RPMI8226 (cell line): ENCODE measurements at regions not wholly inside any gene's neighbourhood (a gene's known extent, or its start where the extent isn't known, plus 50 kb on each side); places are given as distances from the start of the nearest gene placed in this dataset.
"Not testable (repeated sequence)": the region's sequence is repeated elsewhere in the genome, so short reads cannot be mapped to it uniquely, and the experiment has no call there.

ENCODE experiments used
- DNase-seq: peaks from one replicate; pipeline ENCODE4 v3.0.0-alpha.2; 2015

DNA sequence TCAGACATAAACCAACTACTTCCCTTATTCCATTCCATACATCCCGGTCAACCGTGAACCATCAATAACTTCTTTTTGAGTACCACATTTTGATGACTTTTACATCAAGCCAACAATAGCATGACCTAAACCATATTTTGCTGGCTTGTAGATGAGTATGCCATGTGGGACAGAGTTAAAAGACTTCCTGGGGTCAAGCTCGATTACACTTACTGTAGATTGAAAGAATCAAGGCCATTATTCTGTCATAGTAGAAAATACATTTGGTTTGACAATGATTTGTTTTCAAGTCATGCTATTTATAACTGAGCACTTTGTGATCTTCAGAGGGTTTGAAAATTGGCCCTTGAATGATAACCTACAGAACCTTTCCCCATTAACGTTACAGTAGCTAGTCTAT is 1086.9 kb upstream of the PCDH20 start:
- no peak for DNase-seq

- no peak for DNase-seq
Observed at GRCh38 chr13:62489731-62490130, 1074.1 kb upstream of the PCDH20 start.

DNA sequence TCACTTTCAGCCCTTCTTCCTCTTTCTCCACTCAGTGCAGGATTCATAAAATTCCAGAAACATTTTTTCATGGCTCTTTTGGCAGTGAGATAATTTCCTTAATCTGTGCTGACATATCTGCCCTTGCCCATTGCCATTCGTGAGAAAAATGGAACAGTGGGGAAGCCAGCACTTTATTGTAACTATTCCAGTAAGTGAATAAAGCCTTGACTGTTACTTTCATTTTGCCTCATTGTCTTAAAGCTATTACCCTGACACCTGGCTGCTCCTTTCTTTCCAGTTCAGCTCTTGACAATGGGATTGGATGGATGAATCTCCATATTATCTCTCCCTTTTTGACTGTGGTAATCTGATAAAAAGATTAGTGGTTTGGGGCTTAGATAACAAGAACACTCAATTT is 1068.1 kb upstream of the PCDH20 start:
- no peak for DNase-seq

- no peak for DNase-seq
Observed at GRCh38 chr13:62482351-62482750, 1066.7 kb upstream of the PCDH20 start.

DNA sequence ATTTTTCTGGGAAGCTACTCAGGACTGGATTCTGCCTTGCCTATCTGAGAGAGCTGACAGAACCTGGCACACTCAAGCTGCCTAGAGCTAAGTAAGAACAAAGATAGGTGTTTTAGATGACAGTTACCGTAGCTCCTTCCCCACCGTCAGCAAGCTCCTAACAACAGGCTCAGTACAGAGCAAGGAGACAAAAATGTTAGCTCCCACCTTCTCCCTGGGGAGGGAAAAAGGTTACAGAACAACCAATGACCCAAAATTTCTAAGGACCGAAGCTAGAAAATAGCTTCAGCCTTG is 1058.2 kb upstream of the PCDH20 start:
- DNase-seq: no peak

GRCh38 chr13:62473190-62473943 is 1057.7 kb upstream of the PCDH20 start:
- DNase-seq: no peak

DNA sequence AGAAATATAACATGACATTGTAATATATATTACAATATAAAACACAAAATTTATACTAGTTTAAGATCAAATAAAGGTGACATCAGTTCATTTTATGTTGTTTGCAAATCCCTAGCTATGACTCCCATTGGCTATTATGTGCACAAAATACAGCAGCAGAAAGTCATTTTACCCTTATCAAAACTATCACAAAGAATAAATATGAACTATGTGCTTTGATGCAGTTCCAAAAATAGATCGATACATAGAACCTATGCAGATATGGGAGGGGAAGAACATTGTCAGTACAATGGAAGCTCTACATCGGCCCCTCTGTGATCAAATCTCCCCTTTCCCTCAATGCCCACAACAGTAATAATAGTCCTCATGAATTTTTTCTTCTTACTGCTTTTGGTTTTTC is 1038.1 kb upstream of the PCDH20 start:
- no peak for DNase-seq

- DNase-seq: no peak
Observed at GRCh38 chr13:62450759-62451158, 1035.1 kb upstream of the PCDH20 start.

DNA sequence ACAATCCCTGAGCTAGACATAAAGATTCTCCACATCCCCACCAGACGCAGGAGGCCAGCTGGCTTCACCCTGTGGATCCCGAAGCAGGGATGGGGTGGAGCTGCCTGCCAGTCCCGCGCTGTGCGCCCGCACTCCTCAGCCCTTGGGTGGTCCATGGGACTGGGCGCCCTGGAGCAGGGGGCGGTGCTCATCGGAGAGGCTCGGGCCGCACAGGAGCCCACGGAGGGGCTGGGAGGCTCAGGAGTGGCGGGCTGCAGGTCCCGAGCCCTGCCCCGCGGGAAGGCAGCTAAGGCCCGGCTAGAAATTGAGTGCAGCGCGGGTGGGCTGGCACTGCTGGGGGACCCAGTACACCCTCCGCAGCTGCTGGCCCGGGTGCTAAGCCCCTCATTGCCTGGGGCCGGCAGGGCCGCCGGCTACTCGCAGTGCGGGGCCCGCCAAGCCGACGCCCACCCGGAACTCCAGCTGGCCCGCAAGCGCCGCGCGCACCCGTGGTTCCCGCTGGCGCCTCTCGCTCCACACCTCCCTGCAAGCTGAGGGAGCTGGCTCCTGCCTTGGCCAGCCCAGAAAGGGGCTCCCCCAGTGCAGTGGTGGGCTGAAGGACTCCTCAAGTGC is 1032.2 kb upstream of the PCDH20 start:
- not testable (repeated sequence) for DNase-seq

DNA sequence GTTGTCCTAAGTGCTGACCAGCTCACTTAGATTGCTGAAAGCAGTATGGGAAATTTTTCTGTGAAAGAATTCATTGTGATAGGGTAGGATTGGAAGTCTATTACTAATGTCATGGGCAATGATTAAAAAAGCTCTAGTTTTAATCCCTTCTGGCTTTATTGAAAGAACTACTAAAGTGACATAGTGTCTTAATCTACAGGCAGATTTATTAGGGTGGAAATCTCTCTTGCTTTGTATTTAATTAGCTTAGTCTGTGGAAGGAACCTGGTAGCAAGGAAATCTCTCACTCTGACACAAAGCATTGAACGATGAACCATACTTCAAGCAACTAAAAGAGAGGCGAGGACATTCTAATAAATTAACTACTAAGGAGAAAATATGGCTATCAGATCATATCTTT is 1029.2 kb upstream of the PCDH20 start:
- no peak for DNase-seq

DNA sequence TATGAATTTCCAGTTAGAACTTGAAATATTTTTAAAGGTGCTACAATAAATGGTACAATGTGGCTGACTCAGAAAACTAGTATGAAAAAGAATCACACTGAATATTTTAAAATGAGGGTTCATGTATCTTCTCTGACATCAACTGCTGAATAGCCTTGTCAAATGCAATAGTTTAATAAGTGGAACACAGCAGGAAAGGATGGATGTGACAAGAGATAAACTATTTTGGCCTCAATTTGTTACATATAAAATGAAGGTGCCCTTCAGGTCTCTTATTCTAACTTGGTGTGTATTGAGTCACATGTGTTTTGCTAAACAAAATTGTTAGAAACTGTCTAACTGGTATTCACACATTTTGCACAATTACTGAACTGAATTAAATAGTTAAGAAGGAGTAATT is 1018.4 kb upstream of the PCDH20 start:
- DNase-seq: no peak

GRCh38 chr13:62433660-62434059 is 1018.0 kb upstream of the PCDH20 start:
- no peak for DNase-seq

DNA sequence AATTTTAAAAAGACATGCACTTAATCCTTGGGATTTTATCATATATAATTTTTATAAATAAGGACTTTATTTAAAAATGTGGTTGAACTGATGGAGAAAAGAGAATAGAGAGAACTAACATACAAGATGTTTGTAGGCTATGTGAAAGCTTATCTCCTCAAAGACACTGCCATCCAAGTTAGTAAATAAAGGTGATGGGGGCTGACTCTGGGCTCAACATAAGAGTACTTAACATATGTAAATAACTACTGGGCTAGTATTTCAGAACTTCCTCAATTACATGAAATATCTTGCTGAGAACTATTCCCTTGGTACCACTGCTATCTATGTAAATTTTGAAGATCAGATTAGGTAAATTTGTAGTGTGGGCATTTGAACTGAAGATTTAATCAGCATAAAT is 1017.3 kb upstream of the PCDH20 start:
- no peak for DNase-seq

GRCh38 chr13:62432295-62432694 is 1016.6 kb upstream of the PCDH20 start:
- no peak for DNase-seq

DNA sequence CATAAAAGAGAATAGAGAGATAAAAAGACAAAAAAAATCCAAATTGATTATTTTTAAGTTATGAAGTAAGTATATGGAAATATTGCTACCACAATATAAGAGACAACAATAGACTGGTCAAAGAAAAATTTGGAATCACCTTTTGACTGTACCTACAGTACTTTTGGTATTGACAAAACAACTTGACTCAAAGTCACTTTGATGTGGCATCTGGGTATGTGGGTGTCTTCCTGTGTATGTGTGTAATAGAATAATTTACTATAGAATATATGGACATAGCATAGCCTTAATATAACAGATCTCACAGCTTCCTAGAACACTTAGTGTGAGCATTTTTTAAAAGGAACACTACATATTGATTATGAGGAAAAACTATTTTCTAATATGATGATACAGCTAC is 1016.2 kb upstream of the PCDH20 start:
- no peak for DNase-seq

DNA sequence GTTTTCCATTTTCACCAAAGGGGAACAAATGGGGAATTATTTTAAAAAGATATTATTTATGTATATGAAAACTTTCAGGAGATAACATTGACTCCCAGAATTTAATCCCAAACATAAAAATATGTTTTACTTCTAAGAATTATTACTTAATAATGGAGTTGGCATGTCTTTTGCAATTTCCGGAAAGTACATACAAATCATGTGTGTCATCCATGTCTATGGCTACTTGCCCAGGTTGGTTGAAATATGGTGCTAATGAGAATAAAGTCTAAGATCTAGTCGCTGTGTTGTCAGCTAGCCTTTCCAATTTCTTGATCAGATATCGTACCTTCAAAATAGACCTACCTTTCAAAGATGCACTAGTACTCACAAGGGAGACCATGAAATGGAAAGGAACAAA is 1003.2 kb upstream of the PCDH20 start:
- DNase-seq: no peak

- DNase-seq: no peak
Observed at GRCh38 chr13:62418376-62418775, 1002.7 kb upstream of the PCDH20 start.

GRCh38 chr13:62407871-62408270 is 992.2 kb upstream of the PCDH20 start:
- no peak for DNase-seq

DNA sequence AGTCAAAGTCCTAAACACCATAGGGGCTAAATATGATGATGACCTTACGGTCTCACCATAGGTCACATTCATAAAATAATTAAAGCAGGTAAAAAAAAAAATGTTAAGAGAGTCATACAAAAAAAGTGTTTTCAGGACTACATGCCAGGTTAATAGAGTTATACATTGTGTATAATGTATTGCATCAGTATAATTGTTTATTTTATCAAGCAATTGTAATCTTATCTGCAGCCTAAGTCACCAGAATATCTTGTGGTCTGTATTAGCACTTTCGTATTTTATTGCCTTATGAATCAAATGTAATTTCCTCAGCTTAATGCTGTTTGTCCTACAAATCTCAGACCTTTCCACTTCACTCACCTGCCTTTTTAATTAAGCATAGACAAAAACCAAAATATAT is 972.9 kb upstream of the PCDH20 start:
- DNase-seq: no peak

DNA sequence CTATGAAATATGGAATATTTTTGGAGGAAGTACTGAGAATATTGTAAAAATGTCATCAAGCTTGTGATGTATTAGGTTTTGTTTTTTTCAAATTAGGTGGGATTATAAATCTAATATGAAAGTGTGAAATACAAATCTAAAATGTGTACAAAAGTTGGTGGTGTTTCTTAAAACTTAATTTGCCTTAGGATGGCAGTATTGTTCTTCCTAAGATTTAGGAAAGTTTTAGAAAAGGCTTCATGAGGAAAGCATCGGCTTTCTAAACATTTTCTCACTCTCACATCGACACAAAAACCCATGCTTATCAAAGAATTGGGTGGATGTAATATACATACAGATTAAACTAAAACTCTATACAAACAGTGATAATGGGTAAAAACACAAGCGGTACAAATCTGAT is 972.0 kb upstream of the PCDH20 start:
- no peak for DNase-seq

DNA sequence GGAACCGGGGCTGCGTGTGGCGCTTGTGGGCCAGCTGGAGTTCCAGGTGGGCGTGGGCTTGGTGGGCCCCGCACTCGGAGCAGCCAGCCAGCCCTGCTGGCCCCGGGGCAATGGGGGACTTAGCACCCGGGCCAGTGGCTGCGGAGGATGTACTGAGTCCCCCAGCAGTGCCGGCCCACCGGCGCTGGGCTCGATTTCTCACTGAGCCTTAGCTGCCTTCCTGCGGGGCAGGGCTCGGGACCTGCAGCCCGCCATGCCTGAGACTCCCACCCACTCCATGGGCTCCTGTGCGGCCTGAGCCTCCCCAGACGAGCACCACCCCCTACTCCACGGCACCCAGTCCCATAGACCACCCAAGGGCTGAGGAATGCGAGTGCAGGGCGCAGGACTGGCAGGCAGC is 963.6 kb upstream of the PCDH20 start:
- DNase-seq: not testable (repeated sequence)

- no peak for DNase-seq
Observed at GRCh38 chr13:62377838-62378237, 962.2 kb upstream of the PCDH20 start.

DNA sequence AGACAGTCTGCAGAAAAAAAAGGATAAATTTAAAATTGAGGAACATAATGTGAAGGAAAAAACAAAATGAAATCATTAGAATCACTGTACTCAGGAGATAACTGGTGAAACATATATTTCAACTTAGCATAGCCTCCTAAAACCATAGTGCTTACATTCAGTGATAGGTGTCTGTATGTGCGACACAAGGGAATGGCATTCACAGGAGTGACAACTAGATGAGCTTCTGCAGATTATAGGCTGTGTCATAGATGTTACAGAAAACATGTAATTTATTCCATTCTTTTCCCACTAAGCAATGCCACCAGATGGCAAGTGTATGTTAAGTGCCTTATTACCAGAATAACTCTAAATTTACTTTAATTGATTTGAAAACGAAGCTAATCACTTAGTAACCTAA is 960.0 kb upstream of the PCDH20 start:
- DNase-seq: no peak

DNA sequence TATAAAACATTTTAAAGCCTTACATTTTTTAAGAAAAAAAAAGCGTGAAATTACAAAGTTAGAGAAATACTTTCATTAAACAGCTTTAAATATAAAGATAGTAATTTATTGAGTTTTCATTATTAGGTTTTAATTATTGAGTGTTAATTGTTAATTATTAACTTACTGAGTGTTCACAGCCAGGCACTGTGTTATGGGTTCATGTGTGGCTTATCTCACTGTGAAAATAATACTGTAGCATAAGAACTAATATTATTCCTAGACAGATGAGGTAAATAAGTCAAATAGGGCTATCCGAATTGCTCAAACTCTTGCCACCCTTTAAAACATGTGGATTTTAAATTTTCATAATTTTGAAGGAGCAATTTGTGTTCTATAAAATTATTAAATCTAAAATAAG is 956.1 kb upstream of the PCDH20 start:
- DNase-seq: no peak

DNA sequence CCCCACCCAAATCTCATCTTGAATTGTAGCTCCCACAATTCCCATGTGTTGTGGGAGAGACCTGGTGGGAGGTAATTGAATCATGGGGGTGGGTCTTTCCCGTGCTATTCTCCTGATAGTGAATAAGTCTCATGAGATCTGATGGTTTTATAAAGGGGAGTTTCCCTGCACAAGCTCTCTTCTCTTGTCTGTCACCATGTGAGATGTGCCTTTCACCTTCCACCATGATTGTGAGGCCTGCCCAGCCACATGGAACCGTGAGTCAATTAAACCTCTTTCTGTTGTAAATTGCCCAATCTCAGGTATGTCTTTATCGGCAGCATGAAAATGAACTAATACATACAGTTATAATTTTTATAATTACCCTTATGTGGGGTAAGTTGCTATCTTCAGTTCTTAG is 952.3 kb upstream of the PCDH20 start:
- not testable (repeated sequence) for DNase-seq
